HG02938 (cell line): ENCODE measurements at regions not wholly inside any gene's neighbourhood (a gene's known extent, or its start where the extent isn't known, plus 50 kb on each side); places are given as distances from the start of the nearest gene placed in this dataset.

Experiments used
- ATAC-seq: cut with Tn5 transposase; IDR thresholded peaks from one replicate; pipeline ENCODE4 v1.9.1; 2021; ENCODE audit warnings: mild to moderate bottlenecking, moderate library complexity; ENCODE audit not compliant: unreplicated experiment

DNA sequence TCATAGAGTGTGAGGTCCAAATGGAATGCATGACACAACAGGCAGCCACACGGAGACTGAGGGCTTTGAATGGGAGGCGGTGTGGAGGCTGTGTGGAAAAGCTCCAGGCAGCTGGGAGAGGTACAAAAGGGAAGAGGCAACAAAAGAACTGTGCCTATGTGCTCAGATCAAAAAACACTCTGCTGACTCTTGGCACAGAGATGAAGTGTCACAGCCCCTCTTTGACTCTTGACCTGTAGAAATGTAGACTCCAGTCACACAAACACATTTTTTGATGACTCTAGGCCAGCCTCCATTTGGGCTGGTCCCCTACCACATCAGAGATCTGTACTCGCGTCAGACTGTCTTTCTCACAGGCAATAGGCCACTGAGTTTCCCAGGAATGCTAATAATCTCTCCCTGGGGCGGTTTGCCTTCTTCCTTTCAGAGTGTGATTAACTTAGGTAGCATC, 456.0 kb downstream of the TUSC7 start:
- no peak for ATAC-seq

DNA sequence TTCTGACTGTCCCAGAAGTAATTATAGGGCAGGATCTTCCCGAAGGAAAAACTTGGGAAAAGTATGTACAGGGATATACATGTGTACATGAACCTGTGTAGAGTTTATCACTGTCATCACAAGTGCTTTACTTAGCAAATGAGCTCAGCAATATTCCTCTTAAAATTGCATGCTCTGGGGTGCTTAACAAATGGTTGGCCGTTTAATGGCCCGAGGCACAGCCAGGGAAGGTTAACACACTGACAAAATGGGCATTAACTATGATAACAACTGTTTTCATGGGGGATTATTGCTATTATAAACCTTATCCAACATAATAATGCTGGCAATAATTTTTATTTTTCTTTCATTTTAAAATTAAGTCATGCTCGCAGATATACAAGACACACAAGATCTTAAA, 459.3 kb downstream of the TUSC7 start:
- ATAC-seq = no peak

DNA sequence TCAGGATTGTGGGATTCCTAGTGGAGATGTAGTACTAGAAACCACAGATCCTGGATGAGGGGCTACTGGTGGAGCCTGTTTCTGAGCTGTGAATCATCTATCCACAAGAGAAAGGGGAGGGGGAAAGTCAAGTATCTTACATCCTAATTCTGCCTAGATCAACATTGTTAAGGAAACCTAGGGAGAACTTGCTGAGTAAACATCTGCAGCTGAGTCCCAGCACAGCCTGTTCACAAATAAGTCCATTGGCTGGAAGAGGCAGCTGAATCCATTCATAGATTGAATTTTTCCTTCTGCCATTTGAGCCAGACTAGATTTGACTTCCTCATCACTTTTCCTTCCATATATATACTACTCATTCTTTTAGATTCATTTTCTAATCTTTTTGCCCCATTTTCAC, 460.5 kb downstream of the TUSC7 start:
- ATAC-seq = no peak

DNA sequence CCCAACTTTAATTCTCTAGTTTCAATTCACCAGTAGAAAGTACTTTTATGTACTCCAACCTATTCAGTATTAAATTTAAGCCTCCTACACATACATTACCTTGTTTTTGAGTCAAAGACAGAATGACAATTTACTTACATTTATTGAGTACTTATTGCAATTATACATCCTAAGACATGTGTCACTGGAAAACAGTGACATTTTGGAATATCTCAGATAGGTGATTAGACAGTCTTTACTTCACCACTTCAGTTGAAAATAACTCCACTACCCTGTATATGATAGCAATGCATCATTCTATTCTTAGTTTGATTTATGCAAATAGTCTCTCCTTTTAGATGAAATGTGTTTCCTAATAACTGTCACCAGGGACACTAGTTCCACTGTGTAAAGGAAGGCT, 461.5 kb downstream of the TUSC7 start:
- no peak for ATAC-seq

DNA sequence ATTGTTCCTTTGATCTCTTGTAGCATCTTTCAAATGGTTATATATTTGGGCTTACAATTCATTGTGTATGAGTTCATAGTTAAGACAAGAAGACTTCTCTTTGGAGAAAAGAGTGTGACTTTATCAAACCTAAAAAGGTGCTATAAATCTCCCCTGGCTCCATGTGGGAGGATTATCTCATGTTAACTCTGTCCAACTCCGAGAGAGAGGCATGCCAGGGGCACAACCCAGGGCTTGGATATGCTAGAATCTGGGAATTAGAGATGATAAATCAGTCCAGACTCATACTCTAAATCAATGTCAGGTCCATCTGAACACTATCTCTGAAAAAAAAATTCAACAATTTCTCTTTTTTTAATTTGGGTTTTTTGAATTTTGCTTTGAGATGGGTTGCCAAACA, 462.8 kb downstream of the TUSC7 start:
- ATAC-seq = no peak

- no peak for ATAC-seq
Observed at GRCh38 chr3:117181222-117181621, 471.6 kb downstream of the TUSC7 start.

DNA sequence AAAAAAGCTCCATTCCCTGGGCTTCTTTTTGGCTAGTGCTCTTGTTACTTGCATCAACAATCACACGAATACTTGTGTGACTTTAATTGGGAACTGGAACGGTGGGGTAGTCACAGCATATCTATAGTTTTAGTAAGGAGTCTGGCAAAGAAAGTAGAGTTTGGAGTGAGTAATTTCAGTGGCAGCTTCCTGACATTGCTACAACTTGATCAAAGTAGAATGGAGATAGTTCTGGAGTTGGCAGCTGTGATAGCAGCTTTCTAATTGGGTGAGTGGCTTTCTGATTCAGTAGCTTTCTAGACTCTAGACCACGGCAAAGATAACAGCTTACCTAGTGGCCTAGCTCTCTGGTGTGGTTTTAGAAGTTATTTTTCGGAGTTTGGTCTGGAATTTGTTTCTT, 475.0 kb downstream of the TUSC7 start:
- no peak for ATAC-seq

- ATAC-seq = no peak
Observed at GRCh38 chr3:117191245-117191644, 481.7 kb downstream of the TUSC7 start.

- ATAC-seq = peak; percentile 52
Observed at GRCh38 chr3:117192888-117193287, 483.3 kb downstream of the TUSC7 start.

DNA sequence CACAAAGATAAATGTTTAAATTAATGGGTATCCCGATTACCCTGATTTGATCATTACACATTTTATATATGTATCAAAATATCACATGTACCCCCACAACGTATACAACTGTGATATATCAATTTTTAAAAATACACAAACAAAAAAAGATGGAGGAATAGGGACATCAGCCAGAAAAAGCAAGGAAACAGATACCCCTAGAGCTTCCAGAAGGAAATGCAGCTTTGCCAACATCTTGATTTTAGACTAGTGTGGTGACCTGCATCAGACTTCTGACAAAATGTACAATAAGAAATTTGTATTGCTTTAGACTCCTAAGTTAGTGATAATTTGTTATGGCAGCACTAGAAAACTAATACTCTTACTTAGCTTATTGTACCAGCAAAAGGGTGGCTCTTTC, 483.8 kb downstream of the TUSC7 start:
- no peak for ATAC-seq

- no peak for ATAC-seq
Observed at GRCh38 chr3:117195034-117195433, 485.5 kb downstream of the TUSC7 start.

DNA sequence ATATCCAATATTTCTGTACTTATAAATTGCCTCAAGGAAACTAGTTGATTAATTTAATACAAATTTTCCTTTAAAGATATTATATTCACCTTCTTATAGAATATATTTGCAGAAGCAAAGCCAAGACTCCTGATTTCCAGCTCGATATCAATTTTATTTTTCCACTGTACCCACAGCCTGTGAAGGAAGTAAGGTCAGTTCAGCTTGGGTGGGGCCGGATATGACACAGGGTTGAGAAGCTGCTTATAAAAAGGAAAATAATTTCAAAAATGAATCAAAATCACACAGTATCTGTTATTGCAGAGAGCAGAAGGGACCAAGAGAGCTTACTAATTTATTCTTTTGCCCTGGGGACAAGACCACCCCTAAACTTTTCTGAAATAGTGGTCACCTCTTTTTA, 491.4 kb downstream of the TUSC7 start:
- no peak for ATAC-seq

GRCh38 chr3:117201901-117202774, 492.6 kb downstream of the TUSC7 start:
- ATAC-seq = no peak

GRCh38 chr3:117217355-117217754, 507.8 kb downstream of the TUSC7 start:
- no peak for ATAC-seq

DNA sequence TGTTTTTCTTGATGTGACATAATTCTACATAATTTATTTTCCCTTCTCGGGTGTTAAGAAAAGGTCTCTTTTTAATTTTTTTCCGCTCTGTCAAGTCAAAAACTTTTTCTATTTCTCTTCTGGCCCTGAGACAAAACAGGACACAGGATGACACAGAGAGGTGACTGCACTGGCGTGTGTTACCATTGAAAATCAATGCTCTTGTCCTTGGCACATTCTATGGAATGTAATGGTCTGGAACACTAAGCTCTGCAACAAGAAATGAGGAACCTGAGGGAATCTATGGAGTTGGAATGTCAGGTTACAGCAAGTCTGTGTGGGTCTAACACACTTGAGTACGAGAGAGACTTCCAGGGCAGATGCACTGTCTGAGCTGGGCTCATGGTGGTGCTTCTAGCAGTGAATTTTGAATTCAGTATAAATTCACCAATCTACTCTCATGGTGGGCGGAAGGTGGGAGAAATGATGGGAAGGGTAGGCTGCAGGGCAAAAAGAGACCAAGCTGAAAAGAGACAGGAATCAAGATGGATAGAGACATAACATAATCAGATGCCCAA, 508.3 kb downstream of the TUSC7 start:
- no peak for ATAC-seq

DNA sequence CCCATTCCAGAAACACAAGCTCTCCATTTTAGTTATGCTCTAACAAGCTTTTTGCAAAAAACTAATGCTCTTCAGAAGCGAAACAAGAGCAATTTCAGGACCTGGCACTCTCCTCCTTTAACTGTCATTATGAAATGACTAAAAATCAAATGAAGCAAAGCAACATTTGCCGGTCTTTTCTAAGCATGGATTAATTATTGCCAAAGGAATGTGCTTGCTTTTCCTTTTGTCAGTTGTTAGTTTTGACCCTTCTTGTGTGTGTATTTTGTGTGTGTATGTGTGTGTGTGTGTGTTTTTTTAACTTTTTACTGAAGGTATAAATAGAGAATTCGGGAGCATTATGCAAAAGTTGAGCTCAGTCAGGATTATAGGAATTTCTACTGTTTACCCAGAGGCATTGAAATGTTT, 509.1 kb downstream of the TUSC7 start:
- no peak for ATAC-seq

DNA sequence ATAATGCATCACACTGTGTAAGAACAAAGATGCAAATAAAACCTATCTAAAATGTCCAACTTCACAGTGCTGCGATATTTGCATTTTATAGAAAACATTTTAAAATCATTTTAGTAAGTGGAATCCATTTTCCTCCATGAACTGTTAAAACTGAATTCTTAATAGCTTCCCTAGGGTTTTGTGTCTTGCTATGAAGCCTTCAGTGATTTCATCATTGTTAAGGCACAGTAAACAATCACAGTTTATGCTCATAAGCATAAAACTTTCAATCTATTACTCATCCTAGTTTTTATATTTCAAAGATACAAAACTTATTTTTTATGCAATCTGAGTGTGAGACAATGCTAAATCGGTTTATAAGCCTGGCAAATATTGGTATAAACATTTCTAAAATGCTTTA, 509.7 kb downstream of the TUSC7 start:
- ATAC-seq = no peak

- no peak for ATAC-seq
Observed at GRCh38 chr3:117226932-117227331, 517.4 kb downstream of the TUSC7 start.

DNA sequence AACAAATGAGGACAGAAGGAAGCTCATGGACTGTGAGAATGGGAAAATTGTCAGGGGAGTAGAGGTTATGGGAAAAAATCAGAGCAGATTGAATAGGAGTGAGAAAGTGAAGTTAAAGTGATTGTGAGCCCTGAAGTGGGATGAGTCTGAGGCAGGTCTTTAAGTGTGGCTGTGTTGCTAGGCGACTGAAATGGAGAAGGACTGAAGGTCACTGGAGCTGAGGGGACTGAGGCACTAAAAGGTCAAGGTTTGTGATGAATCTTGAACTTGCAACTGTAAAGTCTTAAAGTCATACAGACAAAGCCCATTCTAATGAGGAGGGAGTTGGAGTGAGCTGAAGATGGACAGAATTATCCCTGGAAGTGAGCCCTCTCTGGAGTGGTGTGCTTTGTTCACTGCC, 518.9 kb downstream of the TUSC7 start:
- no peak for ATAC-seq

DNA sequence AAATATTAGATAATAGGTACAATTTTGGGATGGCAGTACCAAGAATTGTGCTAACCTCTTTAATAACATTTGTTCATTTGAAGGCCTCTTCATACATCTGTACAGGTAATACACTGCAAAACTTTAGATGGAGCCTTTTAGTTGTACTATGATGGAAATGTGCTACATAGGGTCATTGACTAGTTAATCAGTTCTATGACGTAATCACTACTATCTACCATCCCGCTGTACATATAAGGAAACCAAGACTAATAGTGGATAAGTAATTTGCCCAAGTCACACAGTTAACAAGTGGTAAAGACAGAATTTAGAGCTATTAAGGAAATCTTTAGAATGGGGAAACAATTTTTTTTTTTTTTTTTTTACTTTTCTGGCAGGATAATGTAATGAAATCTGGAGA, 521.3 kb downstream of the TUSC7 start:
- ATAC-seq = no peak

GRCh38 chr3:117234331-117234730, 524.8 kb downstream of the TUSC7 start:
- ATAC-seq = no peak

DNA sequence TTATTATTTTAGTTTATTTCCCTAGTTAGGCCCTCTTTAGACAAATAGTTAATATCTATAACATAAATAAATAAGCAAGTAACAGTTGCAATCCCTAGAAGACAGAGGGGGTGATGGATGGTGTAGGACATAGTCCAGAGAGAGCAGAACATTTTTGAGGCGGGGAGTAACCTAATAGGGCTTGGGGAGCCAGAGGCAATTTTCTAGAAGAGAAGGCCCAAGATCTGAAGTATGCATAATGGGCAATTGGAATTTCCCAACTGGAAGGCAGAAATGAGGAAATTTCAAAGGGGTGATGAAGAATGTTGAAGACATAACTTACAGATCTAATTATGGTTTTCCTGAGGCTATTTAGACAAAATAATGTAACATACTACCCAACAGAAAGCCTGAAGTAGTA, 525.7 kb downstream of the TUSC7 start:
- no peak for ATAC-seq

- ATAC-seq = no peak
Observed at GRCh38 chr3:117238806-117239205, 529.2 kb downstream of the TUSC7 start.
